A549 (cell line): ENCODE measurements at regions not wholly inside any gene's neighbourhood (a gene's known extent, or its start where the extent isn't known, plus 50 kb on each side); places are given as distances from the start of the nearest gene placed in this dataset.

Source experiments
- ATAC-seq, 2 experiments: fragments of 200-7000 bp in 1 of 2; fragments of >200 bp in 1 of 2; cut with Nextera tagmentation in 1 of 2; cut with Tn5 transposase in 1 of 2; 3 replicates each; pipeline versions ENCODE4 v1.8.0 to v1.9.1; 2018 to 2020; ENCODE audit warnings: mild to moderate bottlenecking in 1 of 2, moderate library complexity in 1 of 2
- CTCF ChIA-PET: fragments of 300-600 bp; sonication (Branson Sonifier 250); formaldehyde crosslinking; extraction: SDS; loops from one replicate; lab custom pipeline; 2021; ENCODE audit warnings: antibody characterized with exemption, inconsistent platforms; lab: Yijun Ruan, JAX
- POLR2A ChIA-PET: fragments of 350-600 bp; formaldehyde crosslinking; extraction: SDS; loops from one replicate; lab custom pipeline; 2021; ENCODE audit warnings: antibody characterized with exemption, inconsistent platforms; lab: Yijun Ruan, JAX
- DNase-seq, 2 experiments: peaks; one replicate each; pipeline versions ENCODE4 v3.0.0 to v3.0.0-alpha.2; 2011 to 2016; ENCODE audit warnings: low read depth in 1 of 2, low spot score in 1 of 2
- FAIRE-seq: peaks from 2 replicates; lab custom pipeline; 2011; peaks lifted over from hg19 to GRCh38; lab: Jason Lieb, UNC
- H3K27ac ChIP-seq, 2 experiments: fragments of >200 bp; sonication (Bioruptor Twin); formaldehyde crosslinking; 3 replicates each; pipeline ENCODE4 v1.5.1; 2016 to 2017
- H3K4me1 ChIP-seq: fragments of >200 bp; sonication (Bioruptor Twin); formaldehyde crosslinking; 3 replicates; pipeline ENCODE4 v1.6.1; 2016
- H3K4me2 ChIP-seq: fragments of >200 bp; sonication (Bioruptor Twin); formaldehyde crosslinking; 3 replicates; pipeline ENCODE4 v1.6.1; 2016
- H3K4me3 ChIP-seq: fragments of >200 bp; sonication (Bioruptor Twin); formaldehyde crosslinking; 3 replicates; pipeline ENCODE4 v1.5.1; 2016
- H3K9me3 ChIP-seq: fragments of >200 bp; sonication (Bioruptor Twin); formaldehyde crosslinking; 3 replicates; pipeline ENCODE4 v1.6.1; 2016
- CBX2 ChIP-seq: fragments of 200-600 bp; sonication (generic); IDR thresholded peaks from 2 replicates; pipeline ENCODE4 v1.6.1; 2016; ENCODE audit warnings: low read depth, mild to moderate bottlenecking, borderline replicate concordance
- CBX8 ChIP-seq: fragments of 200-600 bp; sonication (generic); IDR thresholded peaks from 2 replicates; pipeline ENCODE4 v1.6.1; 2016
- CHD4 ChIP-seq: fragments of 200-600 bp; sonication (generic); IDR thresholded peaks from 2 replicates; pipeline ENCODE4 v1.6.1; 2016; ENCODE audit warnings: antibody characterized with exemption, mild to moderate bottlenecking, borderline replicate concordance
- CTCF ChIP-seq: fragments of >200 bp; sonication (Bioruptor Twin); formaldehyde crosslinking; IDR thresholded peaks from 3 replicates; pipeline ENCODE4 v1.5.1; 2016
- EHMT2 ChIP-seq: fragments of 200-600 bp; sonication (generic); IDR thresholded peaks from 2 replicates; pipeline ENCODE4 v1.6.1; 2016; ENCODE audit warnings: antibody characterized with exemption, low read depth, mild to moderate bottlenecking, moderate library complexity
- EP300 ChIP-seq, 2 experiments: fragments of >200 bp; sonication (Bioruptor Twin); formaldehyde crosslinking; IDR thresholded peaks; 2 replicates in 1 of 2; 3 replicates in 1 of 2; pipeline ENCODE4 v1.6.1; 2016 to 2017
- HEYL ChIP-seq: fragments of 250-450 bp; sonication (Bioruptor Pico); IDR thresholded peaks from 2 replicates; pipeline ENCODE4 v1.8.0; 2021; ENCODE audit warnings: mild to moderate bottlenecking, moderate library complexity
- HOXB5 ChIP-seq: fragments of 250-450 bp; sonication (Bioruptor Pico); IDR thresholded peaks from 2 replicates; pipeline ENCODE4 v1.5.0; 2020; ENCODE audit warnings: mild to moderate bottlenecking, moderate library complexity
- KDM1A ChIP-seq: fragments of 200-600 bp; sonication (generic); IDR thresholded peaks from 2 replicates; pipeline ENCODE4 v1.6.1; 2016; ENCODE audit warnings: low read depth, mild to moderate bottlenecking
- MYC ChIP-seq: IDR thresholded peaks from 2 replicates; pipeline ENCODE4 v1.6.1; 2012; ENCODE audit warnings: mild to moderate bottlenecking, inconsistent platforms, low read length, improper control_type of control experiment, borderline replicate concordance
- PBX3 ChIP-seq: IDR thresholded peaks from 2 replicates; pipeline ENCODE4 v1.6.1; 2012
- POLR2A ChIP-seq: IDR thresholded peaks from 2 replicates; pipeline ENCODE4 v1.6.1; 2012; ENCODE audit warnings: mild to moderate bottlenecking, low read length
- POLR2AphosphoS2 ChIP-seq: conservative IDR thresholded peaks from 2 replicates; pipeline ENCODE4 v1.6.1; 2012; ENCODE audit warnings: low read length, improper control_type of control experiment, inconsistent platforms
- RFX5 ChIP-seq: fragments of 450-650 bp; IDR thresholded peaks from 2 replicates; pipeline ENCODE4 v1.7.1; 2014; ENCODE audit warnings: antibody characterized with exemption, mild to moderate bottlenecking, moderate library complexity
- SMC3 ChIP-seq: fragments of >200 bp; sonication (Bioruptor Twin); formaldehyde crosslinking; IDR thresholded peaks from 3 replicates; pipeline ENCODE4 v1.6.1; 2018; ENCODE audit warnings: inconsistent platforms
- ZC3H11A ChIP-seq: fragments of 450-650 bp; IDR thresholded peaks from 2 replicates; pipeline ENCODE4 v1.6.1; 2014; ENCODE audit warnings: antibody characterized with exemption, mild to moderate bottlenecking
- ZSCAN20 ChIP-seq: fragments of 250-450 bp; sonication (Bioruptor Pico); IDR thresholded peaks from 2 replicates; pipeline ENCODE4 v1.8.0; 2022; ENCODE audit warnings: mild to moderate bottlenecking, moderate library complexity
- WGBS: methylation state at CpG from one replicate; pipeline ENCODE4 v1.1.6; 2017; ENCODE audit errors: missing lambda C conversion rate; 5-methylcytosine and 5-hydroxymethylcytosine counted together
- TF ChIP-seq, protein P1 (sequence below): fragments of 200-600 bp; sonication (generic); IDR thresholded peaks from 2 replicates; pipeline ENCODE4 v1.6.1; 2016; ENCODE audit warnings: antibody characterized with exemption, mild to moderate bottlenecking, moderate library complexity
- TF ChIP-seq, protein P2 (sequence below): fragments of 250-450 bp; sonication (Bioruptor Pico); IDR thresholded peaks from 2 replicates; pipeline ENCODE4 v1.5.0; 2021; ENCODE audit warnings: mild to moderate bottlenecking, moderate library complexity, borderline replicate concordance

DNA sequence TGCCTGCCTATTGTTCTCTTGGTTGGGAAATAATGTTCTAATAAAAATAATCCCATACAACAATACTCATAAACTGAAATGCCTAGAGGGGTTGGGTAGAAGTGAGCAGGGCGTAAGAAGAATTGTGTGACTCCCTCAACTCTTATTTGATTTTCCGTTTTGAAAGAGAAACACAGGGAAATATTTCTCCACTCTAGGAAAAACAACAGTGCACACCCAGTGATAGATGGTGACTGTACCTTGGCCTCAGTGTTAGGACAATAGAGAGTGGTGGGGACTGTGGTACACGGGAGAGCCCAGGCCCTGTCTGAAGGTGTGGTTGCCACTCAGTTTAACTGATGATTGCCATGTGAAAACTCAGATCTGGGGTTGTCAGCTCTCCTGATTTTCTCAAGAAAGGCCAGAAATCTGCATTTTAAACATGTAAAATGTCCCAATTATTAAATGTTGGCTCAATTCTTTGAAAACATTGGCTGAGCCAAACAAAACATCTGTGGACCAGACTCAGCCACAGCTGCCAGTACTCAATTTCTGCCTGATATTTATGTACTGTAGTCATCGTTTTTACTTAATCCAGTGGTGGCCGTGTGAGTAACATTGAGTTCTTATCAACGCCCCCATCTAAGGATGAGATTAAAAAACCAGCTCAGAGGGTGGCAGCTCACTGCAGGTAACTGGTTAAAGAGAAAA, 103.8 kb upstream of the ZNF618 start:
- CTCF ChIA-PET, result interaction anchor here (0.7 kb wide), 1 partner anchor 29 kb away, joined by 5 read pairs; no protein-coding TSS in a partner anchor
- no peak overlapping the region for H3K27ac ChIP-seq
- no peaks in the 10 kb centered on the region for H3K4me1 ChIP-seq
- no peak overlapping the region for H3K4me3 ChIP-seq
- WGBS, result 46% methylated on average over 6 of the region's 6 CpGs
- no peaks in the 10 kb centered on the region for H3K9me3 ChIP-seq
- TF ChIP-seq, protein P1, sequence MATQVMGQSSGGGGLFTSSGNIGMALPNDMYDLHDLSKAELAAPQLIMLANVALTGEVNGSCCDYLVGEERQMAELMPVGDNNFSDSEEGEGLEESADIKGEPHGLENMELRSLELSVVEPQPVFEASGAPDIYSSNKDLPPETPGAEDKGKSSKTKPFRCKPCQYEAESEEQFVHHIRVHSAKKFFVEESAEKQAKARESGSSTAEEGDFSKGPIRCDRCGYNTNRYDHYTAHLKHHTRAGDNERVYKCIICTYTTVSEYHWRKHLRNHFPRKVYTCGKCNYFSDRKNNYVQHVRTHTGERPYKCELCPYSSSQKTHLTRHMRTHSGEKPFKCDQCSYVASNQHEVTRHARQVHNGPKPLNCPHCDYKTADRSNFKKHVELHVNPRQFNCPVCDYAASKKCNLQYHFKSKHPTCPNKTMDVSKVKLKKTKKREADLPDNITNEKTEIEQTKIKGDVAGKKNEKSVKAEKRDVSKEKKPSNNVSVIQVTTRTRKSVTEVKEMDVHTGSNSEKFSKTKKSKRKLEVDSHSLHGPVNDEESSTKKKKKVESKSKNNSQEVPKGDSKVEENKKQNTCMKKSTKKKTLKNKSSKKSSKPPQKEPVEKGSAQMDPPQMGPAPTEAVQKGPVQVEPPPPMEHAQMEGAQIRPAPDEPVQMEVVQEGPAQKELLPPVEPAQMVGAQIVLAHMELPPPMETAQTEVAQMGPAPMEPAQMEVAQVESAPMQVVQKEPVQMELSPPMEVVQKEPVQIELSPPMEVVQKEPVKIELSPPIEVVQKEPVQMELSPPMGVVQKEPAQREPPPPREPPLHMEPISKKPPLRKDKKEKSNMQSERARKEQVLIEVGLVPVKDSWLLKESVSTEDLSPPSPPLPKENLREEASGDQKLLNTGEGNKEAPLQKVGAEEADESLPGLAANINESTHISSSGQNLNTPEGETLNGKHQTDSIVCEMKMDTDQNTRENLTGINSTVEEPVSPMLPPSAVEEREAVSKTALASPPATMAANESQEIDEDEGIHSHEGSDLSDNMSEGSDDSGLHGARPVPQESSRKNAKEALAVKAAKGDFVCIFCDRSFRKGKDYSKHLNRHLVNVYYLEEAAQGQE, result no peak
- TF ChIP-seq ZSCAN20 (CRISPR knock-in tag), result no peak
- TF ChIP-seq SMC3, result no peak
- no peak for TF ChIP-seq RFX5
- TF ChIP-seq CHD4, result no peak
- TF ChIP-seq HOXB5 (CRISPR knock-in tag), result no peak
- TF ChIP-seq CBX2, result no peak
- no peak for TF ChIP-seq PBX3
- TF ChIP-seq ZC3H11A, result no peak
- TF ChIP-seq POLR2A, result no peak
- no peak for TF ChIP-seq MYC
- no peak for TF ChIP-seq EHMT2
- TF ChIP-seq, protein P2, sequence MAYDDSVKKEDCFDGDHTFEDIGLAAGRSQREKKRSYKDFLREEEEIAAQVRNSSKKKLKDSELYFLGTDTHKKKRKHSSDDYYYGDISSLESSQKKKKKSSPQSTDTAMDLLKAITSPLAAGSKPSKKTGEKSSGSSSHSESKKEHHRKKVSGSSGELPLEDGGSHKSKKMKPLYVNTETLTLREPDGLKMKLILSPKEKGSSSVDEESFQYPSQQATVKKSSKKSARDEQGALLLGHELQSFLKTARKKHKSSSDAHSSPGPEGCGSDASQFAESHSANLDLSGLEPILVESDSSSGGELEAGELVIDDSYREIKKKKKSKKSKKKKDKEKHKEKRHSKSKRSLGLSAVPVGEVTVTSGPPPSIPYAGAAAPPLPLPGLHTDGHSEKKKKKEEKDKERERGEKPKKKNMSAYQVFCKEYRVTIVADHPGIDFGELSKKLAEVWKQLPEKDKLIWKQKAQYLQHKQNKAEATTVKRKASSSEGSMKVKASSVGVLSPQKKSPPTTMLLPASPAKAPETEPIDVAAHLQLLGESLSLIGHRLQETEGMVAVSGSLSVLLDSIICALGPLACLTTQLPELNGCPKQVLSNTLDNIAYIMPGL (CRISPR knock-in tag), result no peak
- TF ChIP-seq HEYL (CRISPR knock-in tag), result no peak
- no peak for TF ChIP-seq POLR2AphosphoS2
- TF ChIP-seq KDM1A, result no peak
- TF ChIP-seq CBX8, result no peak
- no peak for TF ChIP-seq CTCF
- no peak for TF ChIP-seq EP300 (IDR thresholded peaks at IDR 0.05)
- POLR2A ChIA-PET, result no interaction called here
- FAIRE-seq (peak; percentile 7), ATAC-seq (no peak), DNase-seq (no peak)
- H3K4me2 ChIP-seq, result no peak overlapping the region
